NB4 (cell line): ENCODE measurements at regions not wholly inside any gene's neighbourhood (a gene's known extent, or its start where the extent isn't known, plus 50 kb on each side); places are given as distances from the start of the nearest gene placed in this dataset.
A peak's percentile ranks its signal among the peaks of the same experiment; 100 is the strongest.

Experiments used
- DNase-seq: peaks from one replicate; pipeline ENCODE4 v3.0.0; 2010; ENCODE audit warnings: low read depth
- H3K4me3 ChIP-seq: one replicate; pipeline ENCODE4 v1.5.1; 2011; ENCODE audit warnings: mild to moderate bottlenecking, low read depth, low read length, moderate library complexity
- MAX ChIP-seq: IDR thresholded peaks from 2 replicates; pipeline ENCODE4 v1.6.1; 2011; ENCODE audit warnings: low read depth, low read length
- MYC ChIP-seq: IDR thresholded peaks from 2 replicates; pipeline ENCODE4 v1.6.1; 2011; ENCODE audit warnings: low read depth, low read length
- POLR2A ChIP-seq: IDR thresholded peaks from 2 replicates; pipeline ENCODE4 v1.6.1; 2011; ENCODE audit warnings: mild to moderate bottlenecking; ENCODE audit not compliant: insufficient read length; ENCODE audit errors: extremely low read depth
- TF ChIP-seq, protein P1 (sequence below): IDR thresholded peaks from one replicate; pipeline ENCODE4 v1.5.1; 2012; ENCODE audit warnings: low read depth, low read length

GRCh38 chr6:86217906-86218305 is 575.2 kb upstream of the SYNCRIP start:
- DNase-seq, result no peak
- TF ChIP-seq POLR2A, result no peak
- TF ChIP-seq MAX, result no peak
- TF ChIP-seq, protein P1, sequence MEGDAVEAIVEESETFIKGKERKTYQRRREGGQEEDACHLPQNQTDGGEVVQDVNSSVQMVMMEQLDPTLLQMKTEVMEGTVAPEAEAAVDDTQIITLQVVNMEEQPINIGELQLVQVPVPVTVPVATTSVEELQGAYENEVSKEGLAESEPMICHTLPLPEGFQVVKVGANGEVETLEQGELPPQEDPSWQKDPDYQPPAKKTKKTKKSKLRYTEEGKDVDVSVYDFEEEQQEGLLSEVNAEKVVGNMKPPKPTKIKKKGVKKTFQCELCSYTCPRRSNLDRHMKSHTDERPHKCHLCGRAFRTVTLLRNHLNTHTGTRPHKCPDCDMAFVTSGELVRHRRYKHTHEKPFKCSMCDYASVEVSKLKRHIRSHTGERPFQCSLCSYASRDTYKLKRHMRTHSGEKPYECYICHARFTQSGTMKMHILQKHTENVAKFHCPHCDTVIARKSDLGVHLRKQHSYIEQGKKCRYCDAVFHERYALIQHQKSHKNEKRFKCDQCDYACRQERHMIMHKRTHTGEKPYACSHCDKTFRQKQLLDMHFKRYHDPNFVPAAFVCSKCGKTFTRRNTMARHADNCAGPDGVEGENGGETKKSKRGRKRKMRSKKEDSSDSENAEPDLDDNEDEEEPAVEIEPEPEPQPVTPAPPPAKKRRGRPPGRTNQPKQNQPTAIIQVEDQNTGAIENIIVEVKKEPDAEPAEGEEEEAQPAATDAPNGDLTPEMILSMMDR, result no peak
- no peak for TF ChIP-seq MYC
- H3K4me3 ChIP-seq, result no peak overlapping the region

- no peak for TF ChIP-seq MYC
- TF ChIP-seq, protein P1, result no peak
- no peak for TF ChIP-seq POLR2A
- no peak for TF ChIP-seq MAX
- no peak for DNase-seq
- H3K4me3 ChIP-seq, result no peak overlapping the region
Measured at GRCh38 chr6:86215323-86215722, 572.6 kb upstream of the SYNCRIP start.

DNA sequence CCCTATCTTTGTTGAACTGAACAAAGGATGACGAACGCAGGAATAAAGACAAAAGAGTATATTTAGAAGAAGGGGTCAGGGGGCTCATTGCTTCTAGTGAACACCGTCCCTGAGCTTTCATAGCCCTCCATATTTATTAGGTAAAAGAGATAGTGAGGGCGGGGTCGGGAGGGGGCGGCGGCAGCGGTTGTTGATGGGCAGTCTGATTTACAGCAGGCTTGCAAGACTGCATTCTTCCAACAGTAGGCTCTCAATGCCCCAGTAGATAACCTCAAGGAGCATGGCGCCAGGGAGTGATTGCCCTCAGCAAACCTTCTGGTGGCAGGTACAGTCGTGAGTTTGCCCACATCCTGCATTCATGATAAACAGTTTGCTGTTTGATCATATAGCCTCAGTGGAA is 563.3 kb upstream of the SYNCRIP start:
- no peak for DNase-seq
- TF ChIP-seq POLR2A, result no peak
- TF ChIP-seq, protein P1, result no peak
- TF ChIP-seq MYC, result no peak
- TF ChIP-seq MAX, result no peak

DNA sequence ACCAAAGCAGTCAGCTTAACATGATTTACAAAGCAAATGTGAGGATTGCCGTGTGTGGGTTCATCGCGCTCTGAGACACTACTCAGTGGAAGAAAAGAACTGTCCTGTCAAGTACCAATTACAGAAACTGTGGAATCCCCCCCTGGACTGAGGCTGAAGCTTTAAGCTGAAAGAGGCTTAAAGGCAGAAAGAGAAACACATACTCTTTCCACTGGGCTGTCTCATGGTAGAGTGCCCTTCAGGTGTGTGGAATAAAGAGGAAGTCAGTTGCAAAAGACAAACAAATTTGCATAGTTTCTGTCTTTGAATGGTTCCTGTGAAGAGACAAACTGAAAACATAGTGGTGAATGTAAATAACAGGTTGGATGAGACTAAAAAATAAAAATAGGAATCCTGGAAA is 560.4 kb upstream of the SYNCRIP start:
- no peak overlapping the region for H3K4me3 ChIP-seq
- no peak for DNase-seq
- TF ChIP-seq POLR2A, result no peak
- no peak for TF ChIP-seq MAX
- TF ChIP-seq, protein P1, result no peak
- no peak for TF ChIP-seq MYC

More for the DNA sequence above, 563.3 kb upstream of the SYNCRIP start:
- H3K4me3 ChIP-seq, result no peak overlapping the region

GRCh38 chr6:86193821-86194220 is 551.1 kb upstream of the SYNCRIP start:
- H3K4me3 ChIP-seq, result no peak overlapping the region
- no peak for DNase-seq
- no peak for TF ChIP-seq MYC
- no peak for TF ChIP-seq MAX
- TF ChIP-seq POLR2A, result no peak
- TF ChIP-seq, protein P1, result no peak

GRCh38 chr6:86192123-86192522 is 549.4 kb upstream of the SYNCRIP start:
- TF ChIP-seq MAX (peak; percentile 52; the same call in 1 of the 2 replicates), POLR2A (no peak), MYC (no peak)
- TF ChIP-seq, protein P1, result peak; percentile 42
- H3K4me3 ChIP-seq, result no peak overlapping the region
- DNase-seq, result peak; percentile 43
